K562 (cell line): ENCODE measurements at regions not wholly inside any gene's neighbourhood (a gene's known extent, or its start where the extent isn't known, plus 50 kb on each side); places are given as distances from the start of the nearest gene placed in this dataset.

Source experiments
- ATAC-seq: fragments of 200-7000 bp; cut with Tn5 transposase; 3 replicates; pipeline ENCODE4 v1.9.1; 2020; ENCODE audit warnings: moderate library complexity
- BruUV-seq: library from RNA; stranded (reverse); fragments of 400-500 nt; replicated peaks from 2 replicates; lab custom pipeline; 2021; lab: Mats Ljungman, UMichigan
- CTCF ChIA-PET: fragments of 300-600 bp; formaldehyde crosslinking; extraction: SDS; loops from one replicate; lab custom pipeline; 2021; ENCODE audit warnings: low intra/inter-chr PET ratio; lab: Yijun Ruan, JAX
- POLR2A ChIA-PET: fragments of 300-600, 350-650 bp; sonication (Branson Sonifier 250); formaldehyde crosslinking; extraction: SDS; loops from one replicate; lab custom pipeline; 2021; ENCODE audit warnings: antibody characterized with exemption, inconsistent platforms; lab: Yijun Ruan, JAX
- DNase-seq, 4 experiments: peaks; one replicate each; pipeline versions ENCODE4 v3.0.0 to v3.0.0-alpha.2; 2011 to 2018; ENCODE audit warnings: low spot score in 3 of 4, mixed read lengths in 3 of 4; ENCODE audit errors: extremely low read depth in 1 of 4
- FAIRE-seq: peaks from 2 replicates; lab custom pipeline; 2011; peaks lifted over from hg19 to GRCh38; lab: Jason Lieb, UNC
- H2AFZ ChIP-seq: 2 replicates; pipeline ENCODE4 v1.6.0; 2011; ENCODE audit warnings: low read depth, low read length, control low read depth, inconsistent platforms
- H3K27ac ChIP-seq: fragments of 200-600 bp; 3 replicates; pipeline ENCODE4 v1.8.0; 2011; ENCODE audit warnings: low read depth, mild to moderate bottlenecking, control low read depth, inconsistent platforms, low read length, moderate library complexity, mixed read lengths; ENCODE audit errors: extremely low read depth
- H3K27me3 ChIP-seq, 2 experiments: fragments of 300-600 bp in 1 of 2; 2 replicates in 1 of 2; 3 replicates in 1 of 2; pipeline versions ENCODE4 v1.6.0 to v1.8.0; 2011; ENCODE audit warnings: inconsistent platforms in 2 of 2, low read length in 2 of 2, mild to moderate bottlenecking in 1 of 2, mixed read lengths in 1 of 2, moderate library complexity in 1 of 2; ENCODE audit not compliant: control insufficient read depth in 2 of 2, insufficient read depth in 2 of 2
- H3K36me3 ChIP-seq: fragments of 300-600 bp; 3 replicates; pipeline ENCODE4 v1.8.0; 2011; ENCODE audit warnings: mild to moderate bottlenecking, low read length, inconsistent platforms; ENCODE audit not compliant: control insufficient read depth, insufficient read depth
- H3K4me1 ChIP-seq, 2 experiments: fragments of 200-600 bp in 1 of 2; replicated peaks in 1 of 2; 2 replicates in 1 of 2; 3 replicates in 1 of 2; pipeline versions ENCODE4 v1.5.1 to v1.8.0; 2011; ENCODE audit warnings: inconsistent platforms in 2 of 2, low read length in 2 of 2, mild to moderate bottlenecking in 1 of 2, mixed read lengths in 1 of 2, moderate library complexity in 1 of 2; ENCODE audit not compliant: control insufficient read depth in 2 of 2, insufficient read depth in 2 of 2
- H3K4me2 ChIP-seq: 2 replicates; pipeline ENCODE4 v1.6.1; 2011; ENCODE audit warnings: low read length, control low read depth, inconsistent platforms, mixed read lengths; ENCODE audit not compliant: insufficient read depth
- H3K4me3 ChIP-seq: fragments of 200-600 bp; sonication (generic), shearing (Covaris generic); 2 replicates; pipeline ENCODE4 v1.5.1; 2016; ENCODE audit warnings: control low read depth, inconsistent platforms
- H3K79me2 ChIP-seq: fragments of 200-600 bp; 3 replicates; pipeline ENCODE4 v1.8.0; 2011; ENCODE audit warnings: low read length, inconsistent platforms; ENCODE audit not compliant: control insufficient read depth, insufficient read depth
- H3K9ac ChIP-seq, 2 experiments: 2 replicates each; pipeline versions ENCODE4 v1.6.0 to v1.6.1; 2011; ENCODE audit warnings: low read depth in 2 of 2, low read length in 2 of 2, control low read depth in 1 of 2, inconsistent platforms in 1 of 2, mild to moderate bottlenecking in 1 of 2, mixed read lengths in 1 of 2; ENCODE audit not compliant: insufficient read depth in 1 of 2
- H3K9me1 ChIP-seq: one replicate; pipeline ENCODE4 v1.6.0; 2011; ENCODE audit warnings: inconsistent platforms, mild to moderate bottlenecking, low read length, moderate library complexity; ENCODE audit not compliant: control insufficient read depth, insufficient read depth
- H3K9me3 ChIP-seq: replicated peaks from 2 replicates; pipeline ENCODE4 v1.5.1; 2011; ENCODE audit warnings: low read depth, low read length, inconsistent platforms; ENCODE audit not compliant: control insufficient read depth, insufficient read depth
- H4K20me1 ChIP-seq: replicated peaks from 2 replicates; pipeline ENCODE4 v1.6.1; 2011; ENCODE audit warnings: low read length, inconsistent platforms, mixed read lengths; ENCODE audit not compliant: control insufficient read depth, insufficient read depth
- ATF4 ChIP-seq: fragments of 450-650 bp; formaldehyde crosslinking; IDR thresholded peaks from 2 replicates; pipeline ENCODE4 v1.4.0; 2022; ENCODE audit warnings: mild to moderate bottlenecking, moderate library complexity
- MAFF ChIP-seq: IDR thresholded peaks from 2 replicates; pipeline ENCODE4 v1.6.1; 2012; ENCODE audit warnings: low read length, improper control_type of control experiment
- U2AF1 ChIP-seq: fragments of 200-400 bp; formaldehyde crosslinking; optimal IDR thresholded peaks from 2 replicates; pipeline ENCODE3; 2017; ENCODE audit warnings: mild to moderate bottlenecking, low read depth, low read length, moderate library complexity
- ZBTB40 ChIP-seq, 2 experiments: fragments of 450-650 bp in 1 of 2; sonication (generic) in 1 of 2; formaldehyde crosslinking in 1 of 2; IDR thresholded peaks; 2 replicates each; pipeline versions ENCODE4 v1.7.1 to v1.9.0; 2016 to 2022; ENCODE audit warnings: inconsistent platforms in 1 of 2, mild to moderate bottlenecking in 1 of 2, missing genetic modification reagents in 1 of 2
- WGBS: fragments of 100-300 bp; shearing (Covaris generic); methylation state at CpG from one replicate; pipeline ENCODE4 v1.1.6; 2016; ENCODE audit warnings: low coverage, mixed read lengths; ENCODE audit not compliant: insufficient coverage; ENCODE audit errors: missing lambda C conversion rate; 5-methylcytosine and 5-hydroxymethylcytosine counted together
- in situ Hi-C: fragments of 300-500 bp; cut with MboI; formaldehyde crosslinking; loops from 4 replicates; pipeline ENCODE4 v1.15.0; 2018; ENCODE audit warnings: inconsistent platforms, mixed read lengths
- intact Hi-C: fragments of 100-400 bp; cut with micrococcal nuclease; formaldehyde crosslinking; loops from 2 replicates; pipeline ENCODE4 v1.14.2; 2022

- in situ Hi-C loops, result no loop called here
- POLR2A ChIA-PET, result interaction anchor here (1.0 to 1.4 kb wide), 2 partner anchors 9 to 10 kb away, joined by 3 read pairs; no protein-coding TSS in a partner anchor
Measured at GRCh38 chr12:92299344-92299743, 153.7 kb upstream of the BTG1 start.

More at GRCh38 chr12:92299344-92299743, 153.7 kb upstream of the BTG1 start:
- H4K20me1 ChIP-seq, result no peaks in the 10 kb centered on the region
- no TSS peak for BruUV-seq
- no peaks in the 10 kb centered on the region; a peak in 1 of 5 replicates for H3K4me1 ChIP-seq
- no peaks in the 10 kb centered on the region for H3K9me1 ChIP-seq
- no peak overlapping the region for H3K4me3 ChIP-seq
- CTCF ChIA-PET, result no interaction called here
- no peak overlapping the region for H3K27ac ChIP-seq
- no peak overlapping the region for H3K4me2 ChIP-seq
- FAIRE-seq, result no peak
- peak overlapping the region; percentile 38 for H2AFZ ChIP-seq
- TF ChIP-seq U2AF1 (no peak), ATF4 (CRISPR knock-in tag) (no peak), MAFF (no peak), ZBTB40 (IDR thresholded peaks at IDR 0.05) (peak; percentile 93), ZBTB40 (CRISPR knock-in tag; IDR thresholded peaks at IDR 0.05) (peak; percentile 91)
- no peaks in the 10 kb centered on the region for H3K36me3 ChIP-seq
- no peaks in the 10 kb centered on the region for H3K79me2 ChIP-seq
- no peak overlapping the region for H3K9ac ChIP-seq
- no peaks in the 10 kb centered on the region for H3K27me3 ChIP-seq
- WGBS, result 31% methylated on average over 2 of the region's 2 CpGs
- no peak for ATAC-seq
- intact Hi-C loops, result no loop called here
- no peaks in the 10 kb centered on the region for H3K9me3 ChIP-seq
- no peak for DNase-seq
